BJ (cell line): ENCODE measurements at regions not wholly inside any gene's neighbourhood (a gene's known extent, or its start where the extent isn't known, plus 50 kb on each side); places are given as distances from the start of the nearest gene placed in this dataset.

ENCODE experiments used
- CTCF ChIA-PET: fragments of 350-600 bp; formaldehyde crosslinking; extraction: SDS; loops from one replicate; lab custom pipeline; 2021; ENCODE audit warnings: antibody characterized with exemption, inconsistent platforms; lab: Yijun Ruan, JAX
- POLR2A ChIA-PET: fragments of 300-600 bp; sonication (Branson Sonifier 250); formaldehyde crosslinking; extraction: SDS; loops from one replicate; lab custom pipeline; 2021; ENCODE audit warnings: antibody characterized with exemption; lab: Charles Lee
- DNase-seq: peaks from one replicate; pipeline ENCODE4 v3.0.0-alpha.2; 2011; ENCODE audit warnings: low read depth
- H3K27me3 ChIP-seq: 2 replicates; pipeline ENCODE4 v1.6.0; 2011; ENCODE audit warnings: low read length; ENCODE audit not compliant: control insufficient read depth, insufficient read depth
- H3K36me3 ChIP-seq: 2 replicates; pipeline ENCODE4 v1.5.1; 2011; ENCODE audit warnings: low read length; ENCODE audit not compliant: control insufficient read depth, insufficient read depth
- H3K4me3 ChIP-seq: 2 replicates; pipeline ENCODE4 v1.5.1; 2011; ENCODE audit warnings: low read depth, mild to moderate bottlenecking, control low read depth, low read length
- CTCF ChIP-seq: IDR thresholded peaks from 2 replicates; pipeline ENCODE4 v1.5.1; 2011; ENCODE audit warnings: low read depth, mild to moderate bottlenecking, control low read depth, inconsistent platforms, low read length, moderate library complexity; ENCODE audit not compliant: insufficient read depth

DNA sequence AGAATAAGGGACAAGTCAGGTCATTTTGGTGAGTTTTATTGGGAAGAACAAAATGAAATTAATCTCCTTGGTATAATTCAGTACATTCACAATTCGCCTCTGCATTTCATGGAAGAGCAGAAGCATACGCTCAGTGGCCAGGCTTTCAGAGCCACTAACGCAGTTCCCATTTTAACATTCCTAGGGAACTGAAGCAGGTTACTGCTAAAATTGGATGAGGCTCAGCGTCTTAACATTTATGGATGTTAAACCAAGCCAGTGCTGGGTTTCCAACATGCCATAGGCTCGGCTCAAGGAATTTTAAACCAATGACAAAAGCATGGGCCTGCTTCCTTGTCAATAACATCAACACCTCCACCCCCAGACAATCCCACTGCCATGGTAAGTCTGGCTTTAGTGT is 172.7 kb upstream of the PRICKLE2 start:
- no peak for TF ChIP-seq CTCF
- Histone ChIP-seq H3K27me3 (no peaks in the 10 kb centered on the region), H3K36me3 (no peaks in the 10 kb centered on the region), H3K4me3 (no peak overlapping the region)
- CTCF ChIA-PET = interaction anchor here (0.6 to 2.3 kb wide), 13 partner anchors 16 to 371 kb away, joined by 3 to 10 read pairs (median 3); no protein-coding TSS in a partner anchor
- DNase-seq = no peak
- POLR2A ChIA-PET = no interaction called here

DNA sequence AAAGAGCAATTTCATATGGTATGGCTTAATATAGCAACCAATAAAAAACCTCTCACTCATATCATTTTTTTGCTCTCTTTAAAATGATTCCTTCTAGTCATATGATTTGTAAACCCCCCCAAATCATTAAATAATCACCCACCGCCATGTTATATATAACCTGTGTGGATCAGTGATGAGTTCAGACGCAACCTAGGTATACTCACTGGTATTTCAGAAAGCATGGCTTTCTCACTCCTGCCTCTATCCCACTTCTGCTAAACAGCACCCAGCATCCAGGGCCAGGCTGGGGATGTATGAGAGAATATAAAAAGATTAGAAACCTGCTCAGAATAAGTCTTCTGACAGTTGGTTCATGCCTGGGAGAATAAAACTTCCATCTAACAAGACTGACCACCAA is 172.3 kb upstream of the PRICKLE2 start:
- Histone ChIP-seq H3K4me3 (no peak overlapping the region), H3K36me3 (no peaks in the 10 kb centered on the region), H3K27me3 (no peaks in the 10 kb centered on the region)
- CTCF ChIA-PET = interaction anchor here (0.7 to 1.6 kb wide), 4 partner anchors 65 to 130 kb away, joined by 3 to 5 read pairs (median 4); no protein-coding TSS in a partner anchor
- no peak for DNase-seq
- TF ChIP-seq CTCF = no peak
- POLR2A ChIA-PET = no interaction called here

DNA sequence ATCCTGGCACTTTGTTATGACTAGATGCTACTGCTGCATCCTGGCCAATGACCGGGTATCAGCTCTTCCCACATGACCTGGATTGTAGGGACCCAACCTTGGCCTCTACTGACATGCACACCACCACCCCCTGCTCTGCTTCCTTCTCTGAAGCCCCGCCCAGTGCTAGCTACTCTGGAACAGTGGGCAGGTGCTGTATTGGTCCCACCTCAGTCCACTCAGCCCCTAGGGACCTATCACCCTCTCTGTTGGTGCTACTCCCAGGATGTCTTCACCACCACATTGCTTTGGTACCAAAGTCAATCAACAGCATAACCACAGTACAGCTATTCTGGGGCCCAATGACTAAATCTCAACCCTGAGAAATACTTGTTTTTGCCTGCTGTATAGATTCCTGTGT is 170.2 kb upstream of the PRICKLE2 start:
- POLR2A ChIA-PET = no interaction called here

DNA sequence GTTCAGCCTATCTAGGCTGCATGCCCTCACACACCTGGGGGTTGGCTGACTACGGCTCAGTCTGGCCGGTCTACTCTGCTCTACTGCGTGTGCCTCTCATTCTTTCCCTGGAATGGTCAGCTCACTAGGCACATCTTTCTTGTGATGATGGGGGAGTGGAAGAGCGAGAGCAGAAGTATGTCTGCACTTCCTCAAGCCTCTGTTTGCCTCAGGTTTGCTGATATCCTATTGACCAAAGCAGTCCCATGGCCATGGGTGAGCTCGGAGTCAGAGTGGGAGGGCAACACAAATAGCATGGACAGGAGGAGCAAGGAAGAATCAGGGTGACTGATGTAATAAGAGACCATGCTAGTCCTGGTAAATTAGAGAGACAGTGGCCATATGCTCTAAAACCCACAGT is 167.9 kb upstream of the PRICKLE2 start:
- DNase-seq = no peak
- TF ChIP-seq CTCF = no peak
- Histone ChIP-seq H3K4me3 (no peak overlapping the region), H3K27me3 (no peaks in the 10 kb centered on the region), H3K36me3 (no peaks in the 10 kb centered on the region)
- ChIA-PET CTCF (interaction anchor here (1.2 kb wide), 2 partner anchors 12 to 362 kb away, joined by 5 to 8 read pairs; no protein-coding TSS in a partner anchor), POLR2A (no interaction called here)

More for the DNA sequence above, 170.2 kb upstream of the PRICKLE2 start:
- H3K36me3 ChIP-seq = no peaks in the 10 kb centered on the region
- H3K4me3 ChIP-seq = no peak overlapping the region
- H3K27me3 ChIP-seq = no peaks in the 10 kb centered on the region
- CTCF ChIA-PET = interaction anchor here (0.7 to 1.6 kb wide), 4 partner anchors 12 to 365 kb away, joined by 3 to 6 read pairs (median 4); no protein-coding TSS in a partner anchor
- no peak for DNase-seq
- TF ChIP-seq CTCF = no peak

GRCh38 chr3:64392001-64392400 is 166.7 kb upstream of the PRICKLE2 start:
- H3K4me3 ChIP-seq = no peak overlapping the region
- ChIA-PET POLR2A (no interaction called here), CTCF (interaction anchor here (1.2 to 1.4 kb wide), 3 partner anchors 11 to 361 kb away, joined by 3 to 8 read pairs (median 5); no protein-coding TSS in a partner anchor)
- no peaks in the 10 kb centered on the region for H3K36me3 ChIP-seq
- no peaks in the 10 kb centered on the region for H3K27me3 ChIP-seq
- TF ChIP-seq CTCF = no peak
- DNase-seq = no peak
